GM19372 (cell line): ENCODE measurements at regions not wholly inside any gene's neighbourhood (a gene's known extent, or its start where the extent isn't known, plus 50 kb on each side); places are given as distances from the start of the nearest gene placed in this dataset.
"Not testable (repeated sequence)": the region's sequence is repeated elsewhere in the genome, so short reads cannot be mapped to it uniquely, and the experiment has no call there.

ENCODE experiments used
- ATAC-seq: cut with Tn5 transposase; IDR thresholded peaks from one replicate; pipeline ENCODE4 v1.9.1; 2021; ENCODE audit warnings: mild to moderate bottlenecking, low read depth, moderate library complexity; ENCODE audit not compliant: unreplicated experiment

- not testable (repeated sequence) for ATAC-seq
Observed at GRCh38 chr2:187610450-187610849, 56.2 kb upstream of the TFPI start.

- ATAC-seq, result no peak
Observed at GRCh38 chr2:187612857-187613256, 58.6 kb upstream of the TFPI start.

- no peak for ATAC-seq
Observed at GRCh38 chr2:187614756-187615155, 60.5 kb upstream of the TFPI start.

- ATAC-seq, result no peak
Observed at GRCh38 chr2:187615364-187615763, 61.1 kb upstream of the TFPI start.

GRCh38 chr2:187615902-187616301 is 61.7 kb upstream of the TFPI start:
- no peak for ATAC-seq

GRCh38 chr2:187617120-187617519 is 62.9 kb upstream of the TFPI start:
- ATAC-seq, result no peak

- ATAC-seq, result no peak
Observed at GRCh38 chr2:187617905-187618304, 63.7 kb upstream of the TFPI start.

- ATAC-seq, result no peak
Observed at GRCh38 chr2:187618813-187619212, 64.6 kb upstream of the TFPI start.

GRCh38 chr2:187627153-187627552 is 72.9 kb upstream of the TFPI start:
- ATAC-seq, result no peak

- not testable (repeated sequence) for ATAC-seq
Observed at GRCh38 chr2:187636731-187637391, 82.6 kb upstream of the TFPI start.

- ATAC-seq, result not testable (repeated sequence)
Observed at GRCh38 chr2:187637392-187637740, 83.1 kb upstream of the TFPI start.

GRCh38 chr2:187637771-187638170 is 83.5 kb upstream of the TFPI start:
- not testable (repeated sequence) for ATAC-seq

- ATAC-seq, result no peak
Observed at GRCh38 chr2:187638840-187639239, 84.6 kb upstream of the TFPI start.

GRCh38 chr2:187640926-187641510 is 86.8 kb upstream of the TFPI start:
- ATAC-seq, result no peak

- ATAC-seq, result no peak
Observed at GRCh38 chr2:187642498-187642897, 88.3 kb upstream of the TFPI start.

GRCh38 chr2:187644486-187644885 is 90.3 kb upstream of the TFPI start:
- no peak for ATAC-seq

GRCh38 chr2:187644981-187645380 is 90.7 kb upstream of the TFPI start:
- ATAC-seq, result no peak

- no peak for ATAC-seq
Observed at GRCh38 chr2:187646556-187646955, 92.3 kb upstream of the TFPI start.

GRCh38 chr2:187654535-187654934 is 100.3 kb upstream of the TFPI start:
- no peak for ATAC-seq

GRCh38 chr2:187655001-187655400 is 100.8 kb upstream of the TFPI start:
- ATAC-seq, result no peak

GRCh38 chr2:187656123-187656522 is 101.9 kb upstream of the TFPI start:
- ATAC-seq, result no peak

GRCh38 chr2:187658952-187659525 is 104.8 kb upstream of the TFPI start:
- no peak for ATAC-seq
